ENCODE measurements at regions not wholly inside any gene's neighbourhood (a gene's known extent, or its start where the extent isn't known, plus 50 kb on each side); places are given as distances from the start of the nearest gene placed in this dataset.

- Mint-ChIP-seq H3K4me3 (no peak overlapping the region), H3K27me3 (ENCODE audit: insufficient read depth, low read depth) (no peaks in the 10 kb centered on the region)
These were observed 279.6 kb upstream of the ROBO2 start for GRCh38 chr3:76760336-76760735.

GRCh38 chr3:76765511-76765910, 274.4 kb upstream of the ROBO2 start:
- Mint-ChIP-seq H3K27ac (no peak overlapping the region), H3K36me3 (no peaks in the 10 kb centered on the region), H3K4me1 (no peaks in the 10 kb centered on the region), H3K4me3 (no peak overlapping the region), H3K9me3 (no peaks in the 10 kb centered on the region), H3K27me3 (ENCODE audit: insufficient read depth, low read depth) (no peaks in the 10 kb centered on the region)
- Histone ChIP-seq H3K36me3 (no peaks in the 10 kb centered on the region), H3K27me3 (no peaks in the 10 kb centered on the region), H3K4me2 (no peak overlapping the region), H3F3A (ENCODE audit: low read depth) (no peaks in the 10 kb centered on the region), H3K4me1 (peaks cover 8% of the 10 kb centered on the region), H3K27ac (no peak overlapping the region), H2AFZ (replicated peaks) (no peak overlapping the region), H3K4me3 (no peak overlapping the region), H3K9ac (no peak overlapping the region), H3K9me3 (ENCODE audit: low read depth) (no peaks in the 10 kb centered on the region), H3K79me2 (ENCODE audit: low read depth) (no peaks in the 10 kb centered on the region), H4K20me1 (ENCODE audit: low read depth) (no peaks in the 10 kb centered on the region)
- TF ChIP-seq CTCF (IDR thresholded peaks at IDR 0.05) (no peak), EZH2phosphoT487 (IDR thresholded peaks at IDR 0.05) (no peak), EZH2 (IDR thresholded peaks at IDR 0.05) (no peak)
- no peak for DNase-seq (ENCODE audit: low spot score)

More at GRCh38 chr3:76760336-76760735, 279.6 kb upstream of the ROBO2 start:
- TF ChIP-seq EZH2 (IDR thresholded peaks at IDR 0.05): no peak
- no peak for TF ChIP-seq EZH2phosphoT487 (IDR thresholded peaks at IDR 0.05)
- no peak for TF ChIP-seq CTCF (IDR thresholded peaks at IDR 0.05)
- DNase-seq (ENCODE audit: low spot score): no peak
- no peaks in the 10 kb centered on the region for H3F3A ChIP-seq (ENCODE audit: low read depth)
- no peaks in the 10 kb centered on the region for H3K27me3 ChIP-seq
- H4K20me1 ChIP-seq (ENCODE audit: low read depth): no peaks in the 10 kb centered on the region
- no peak overlapping the region for H3K9ac ChIP-seq
- H3K9me3 ChIP-seq (ENCODE audit: low read depth): no peaks in the 10 kb centered on the region
- no peaks in the 10 kb centered on the region for H3K9me3 Mint-ChIP-seq
- H3K27ac ChIP-seq: no peak overlapping the region
- H3K36me3 ChIP-seq: no peaks in the 10 kb centered on the region
- H3K4me2 ChIP-seq: no peak overlapping the region
- no peak overlapping the region for H2AFZ ChIP-seq (replicated peaks)
- H3K79me2 ChIP-seq (ENCODE audit: low read depth): no peaks in the 10 kb centered on the region
- H3K4me1 Mint-ChIP-seq: no peaks in the 10 kb centered on the region
- H3K27ac Mint-ChIP-seq: no peak overlapping the region
- H3K36me3 Mint-ChIP-seq: no peaks in the 10 kb centered on the region
- no peak overlapping the region for H3K4me3 ChIP-seq
- H3K4me1 ChIP-seq: peaks cover 8% of the 10 kb centered on the region

GRCh38 chr3:76768912-76769311, 271.0 kb upstream of the ROBO2 start:
- H3K27me3 Mint-ChIP-seq (ENCODE audit: insufficient read depth, low read depth): no peaks in the 10 kb centered on the region
- Histone ChIP-seq H3K9ac (no peak overlapping the region), H3F3A (ENCODE audit: low read depth) (no peaks in the 10 kb centered on the region), H3K9me3 (ENCODE audit: low read depth) (no peaks in the 10 kb centered on the region), H2AFZ (replicated peaks) (no peak overlapping the region), H3K27me3 (no peaks in the 10 kb centered on the region), H3K27ac (no peak overlapping the region), H3K36me3 (no peaks in the 10 kb centered on the region), H3K4me2 (no peak overlapping the region), H3K79me2 (ENCODE audit: low read depth) (no peaks in the 10 kb centered on the region), H3K4me3 (no peak overlapping the region), H3K4me1 (no peaks in the 10 kb centered on the region), H4K20me1 (ENCODE audit: low read depth) (no peaks in the 10 kb centered on the region)
- no peaks in the 10 kb centered on the region for H3K9me3 Mint-ChIP-seq
- no peak for DNase-seq (ENCODE audit: low spot score)
- H3K4me1 Mint-ChIP-seq: no peaks in the 10 kb centered on the region
- no peak overlapping the region for H3K4me3 Mint-ChIP-seq
- no peak overlapping the region for H3K27ac Mint-ChIP-seq
- TF ChIP-seq EZH2 (IDR thresholded peaks at IDR 0.05) (no peak), CTCF (IDR thresholded peaks at IDR 0.05) (no peak), EZH2phosphoT487 (IDR thresholded peaks at IDR 0.05) (no peak)
- H3K36me3 Mint-ChIP-seq: no peaks in the 10 kb centered on the region
